HepG2 (cell line): ENCODE measurements at regions not wholly inside any gene's neighbourhood (a gene's known extent, or its start where the extent isn't known, plus 50 kb on each side); places are given as distances from the start of the nearest gene placed in this dataset.

ENCODE experiments used
- CBFB ChIP-seq: sonication (generic); formaldehyde crosslinking; IDR thresholded peaks from 2 replicates; pipeline ENCODE4 v1.4.0; 2020; ENCODE audit warnings: missing genetic modification reagents
- CEBPG ChIP-seq: IDR thresholded peaks from 2 replicates; pipeline ENCODE4 v1.6.1; 2016
- CHD4 ChIP-seq: fragments of 200-600 bp; sonication (generic); IDR thresholded peaks from 2 replicates; pipeline ENCODE4 v1.7.0; 2017; ENCODE audit warnings: mild to moderate bottlenecking, low read length, borderline replicate concordance
- ETV6 ChIP-seq: sonication (generic); formaldehyde crosslinking; conservative IDR thresholded peaks from 2 replicates; pipeline ENCODE4 v1.4.0; 2020; ENCODE audit warnings: missing genetic modification reagents
- FOXK2 ChIP-seq: fragments of 450-650 bp; IDR thresholded peaks from 2 replicates; pipeline ENCODE4 v1.6.1; 2016
- HIVEP1 ChIP-seq: sonication (generic); formaldehyde crosslinking; IDR thresholded peaks from 2 replicates; pipeline ENCODE4 v1.4.0; 2020; ENCODE audit warnings: mild to moderate bottlenecking, missing genetic modification reagents
- HOXA9 ChIP-seq: sonication (generic); formaldehyde crosslinking; IDR thresholded peaks from 2 replicates; pipeline ENCODE4 v1.8.1; 2022; ENCODE audit warnings: missing genetic modification reagents, mild to moderate bottlenecking, moderate library complexity, borderline replicate concordance
- JARID2 ChIP-seq: sonication (generic); formaldehyde crosslinking; IDR thresholded peaks from 2 replicates; pipeline ENCODE4 v1.8.1; 2023; ENCODE audit warnings: missing genetic modification reagents, inconsistent platforms; ENCODE audit not compliant: insufficient replicate concordance
- ONECUT2 ChIP-seq: sonication (generic); formaldehyde crosslinking; IDR thresholded peaks from 2 replicates; pipeline ENCODE4 v1.4.0; 2020; ENCODE audit warnings: missing genetic modification reagents
- POLR2G ChIP-seq: fragments of 200-400 bp; formaldehyde crosslinking; IDR thresholded peaks from 2 replicates; pipeline ENCODE4 v1.6.1; 2018; ENCODE audit warnings: mild to moderate bottlenecking, low read depth, low read length, moderate library complexity
- YY1 ChIP-seq: IDR thresholded peaks from 2 replicates; pipeline ENCODE4 v1.6.1; 2011; ENCODE audit warnings: low read length, low read depth, moderate library complexity, mild to moderate bottlenecking; ENCODE audit not compliant: insufficient read depth, insufficient replicate concordance
- ZBTB21 ChIP-seq: sonication (generic); formaldehyde crosslinking; IDR thresholded peaks from 2 replicates; pipeline ENCODE4 v1.4.0; 2020; ENCODE audit warnings: missing genetic modification reagents
- ZHX1 ChIP-seq: sonication (generic); formaldehyde crosslinking; IDR thresholded peaks from 2 replicates; pipeline ENCODE4 v1.8.1; 2022; ENCODE audit warnings: low read depth, mild to moderate bottlenecking, missing genetic modification reagents

GRCh38 chr21:38984568-38984967 is 178.8 kb downstream of the ETS2 start:
- TF ChIP-seq CEBPG (CRISPR knock-in tag) (no peak), HIVEP1 (CRISPR knock-in tag) (no peak), ZBTB21 (CRISPR knock-in tag) (no peak), CBFB (CRISPR knock-in tag) (no peak), CHD4 (no peak), POLR2G (no peak), FOXK2 (no peak), JARID2 (CRISPR knock-in tag) (no peak), ONECUT2 (CRISPR knock-in tag) (no peak), ETV6 (no peak), ZHX1 (no peak), YY1 (no peak), HOXA9 (CRISPR knock-in tag) (no peak)
